ENCODE measurements at regions not wholly inside any gene's neighbourhood (a gene's known extent, or its start where the extent isn't known, plus 50 kb on each side); places are given as distances from the start of the nearest gene placed in this dataset.

GRCh38 chr3:24690777-24691176, 196.1 kb upstream of the THRB start:
- TF ChIP-seq CTCF (IDR thresholded peaks at IDR 0.05) (no peak), POLR2A (IDR thresholded peaks at IDR 0.05) (no peak)
